ENCODE measurements at regions not wholly inside any gene's neighbourhood (a gene's known extent, or its start where the extent isn't known, plus 50 kb on each side); places are given as distances from the start of the nearest gene placed in this dataset.
"Not testable (repeated sequence)": the region's sequence is repeated elsewhere in the genome, so short reads cannot be mapped to it uniquely, and the experiment has no call there.

DNA sequence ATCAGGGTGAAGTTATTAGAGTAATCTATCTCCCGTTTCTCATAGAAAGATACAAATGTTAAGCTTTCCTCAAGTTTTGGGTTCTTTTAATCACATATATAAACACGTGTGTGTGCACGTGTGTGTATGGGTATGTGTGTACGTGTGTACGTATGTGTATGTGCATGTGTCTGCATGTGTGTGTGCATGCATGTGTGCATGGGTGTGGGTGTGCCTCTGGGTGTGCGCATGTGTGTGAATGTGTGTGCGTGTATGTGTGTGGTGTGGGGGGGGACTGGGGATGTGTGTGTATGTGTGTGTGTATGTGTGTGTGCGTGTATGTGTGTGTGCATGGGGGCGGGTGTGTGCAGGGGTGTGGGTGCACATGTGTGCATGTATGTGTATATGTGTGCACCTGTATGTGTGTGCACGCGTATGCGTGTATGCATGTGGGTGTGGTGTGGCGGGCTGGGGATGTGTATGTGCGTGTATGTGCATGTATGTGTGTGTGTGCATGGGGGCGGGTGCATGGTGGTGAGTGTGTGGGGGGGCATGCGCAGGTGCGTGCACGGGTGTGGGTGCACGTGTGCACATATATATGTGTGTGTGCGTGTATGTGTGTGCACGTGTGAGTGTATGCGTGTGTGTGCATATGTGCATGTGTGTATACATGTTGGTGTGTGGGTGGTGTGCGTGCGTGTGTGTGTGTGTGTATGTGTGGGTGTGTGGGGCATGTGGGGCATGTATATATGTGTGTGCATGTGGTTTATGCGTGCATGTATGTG is 304.0 kb downstream of the MBD2 start:
- DNase-seq: no peak

DNA sequence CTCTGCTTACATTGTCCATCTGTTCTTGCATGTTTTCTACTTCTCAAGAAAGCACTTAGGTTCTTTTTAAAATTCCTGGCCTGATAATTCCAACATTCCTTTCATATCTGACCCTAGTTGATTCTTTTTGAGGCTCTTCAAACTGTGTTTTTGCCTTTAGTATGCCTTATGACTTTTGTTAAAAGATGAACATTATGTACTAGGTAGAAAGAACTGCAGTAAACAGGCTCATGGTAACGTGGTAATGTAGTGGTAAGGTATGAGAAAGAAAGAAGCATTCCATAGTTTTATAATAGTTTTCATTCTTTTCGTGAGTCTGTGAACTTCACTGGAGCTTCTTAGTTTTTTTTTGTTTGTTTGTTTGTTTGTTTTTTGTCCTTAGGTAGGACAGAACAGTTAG is 306.4 kb downstream of the MBD2 start:
- no peak for DNase-seq

DNA sequence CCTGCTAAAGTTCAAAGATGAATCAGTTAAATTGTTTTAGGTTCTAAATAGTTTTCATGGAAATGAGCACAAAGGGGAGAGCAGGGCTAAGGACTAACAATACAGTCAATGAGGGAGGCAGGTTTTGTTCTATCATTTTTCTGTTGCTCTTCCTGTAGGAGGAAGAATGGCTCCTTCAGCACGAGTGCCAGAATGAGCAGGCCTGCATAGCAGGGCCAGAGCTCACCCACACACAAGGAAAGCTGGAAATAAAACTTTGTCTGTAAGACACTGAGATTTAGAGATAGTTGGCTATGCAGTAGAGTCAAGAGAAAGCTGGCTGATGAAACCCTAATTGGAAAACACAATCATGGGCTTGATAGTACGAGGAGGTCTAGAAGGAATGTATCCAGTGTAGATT is 313.3 kb downstream of the MBD2 start:
- no peak for DNase-seq

DNA sequence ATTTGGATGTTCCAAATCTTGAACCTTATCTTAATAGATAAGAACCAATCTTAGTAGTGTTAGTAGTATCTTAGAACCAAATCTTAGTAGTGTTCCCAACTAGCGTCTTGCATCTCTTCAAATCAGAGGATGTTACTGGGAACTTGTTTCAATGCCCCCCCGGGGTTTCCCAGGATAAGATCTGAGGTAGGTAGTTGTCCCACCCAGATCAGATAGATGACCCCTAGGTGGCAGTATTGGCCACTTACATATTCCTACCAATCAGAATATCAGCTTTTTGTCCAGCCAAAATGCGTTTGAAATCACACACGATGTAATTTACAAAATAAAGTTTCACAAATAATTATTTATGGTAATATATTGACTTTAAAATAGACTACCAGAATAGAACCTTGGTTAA is 314.8 kb downstream of the MBD2 start:
- no peak for DNase-seq

DNA sequence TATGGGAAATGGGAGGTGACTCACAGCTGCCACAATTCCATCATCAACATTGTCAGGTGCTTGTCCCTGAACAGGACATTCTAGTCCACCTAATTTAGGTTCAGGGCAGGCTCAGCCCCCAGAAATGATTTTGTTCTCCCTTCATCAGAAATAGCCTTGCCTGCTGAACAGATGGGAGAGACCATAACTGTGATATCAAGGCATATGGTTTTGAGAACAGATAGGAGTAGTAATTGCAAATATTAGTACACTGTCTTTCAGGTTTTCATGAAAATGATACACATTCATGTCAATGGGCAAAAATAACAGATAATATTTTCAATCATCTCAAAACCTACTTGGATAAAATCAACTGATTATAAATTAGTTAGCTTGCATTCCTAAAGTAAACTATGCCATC is 316.5 kb downstream of the MBD2 start:
- no peak for DNase-seq

DNA sequence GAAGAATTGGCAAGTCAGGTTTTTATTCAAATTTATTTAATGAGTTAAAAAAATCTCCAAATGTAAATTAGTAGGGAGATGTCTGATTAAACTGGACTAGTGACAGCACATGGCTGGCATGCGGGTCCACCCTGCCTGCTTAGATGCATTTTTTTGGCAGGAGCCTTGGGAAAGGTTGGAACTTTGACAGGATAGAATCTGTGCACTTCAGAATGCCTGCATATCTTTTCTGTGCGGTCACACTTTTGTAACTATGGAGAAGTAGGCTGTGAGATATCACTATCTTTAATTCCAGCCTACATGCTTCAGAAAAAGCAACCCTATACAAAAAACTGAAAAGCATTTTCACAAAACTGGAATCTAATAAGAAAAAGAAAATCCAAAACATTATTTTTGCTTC is 317.8 kb downstream of the MBD2 start:
- no peak for DNase-seq

DNA sequence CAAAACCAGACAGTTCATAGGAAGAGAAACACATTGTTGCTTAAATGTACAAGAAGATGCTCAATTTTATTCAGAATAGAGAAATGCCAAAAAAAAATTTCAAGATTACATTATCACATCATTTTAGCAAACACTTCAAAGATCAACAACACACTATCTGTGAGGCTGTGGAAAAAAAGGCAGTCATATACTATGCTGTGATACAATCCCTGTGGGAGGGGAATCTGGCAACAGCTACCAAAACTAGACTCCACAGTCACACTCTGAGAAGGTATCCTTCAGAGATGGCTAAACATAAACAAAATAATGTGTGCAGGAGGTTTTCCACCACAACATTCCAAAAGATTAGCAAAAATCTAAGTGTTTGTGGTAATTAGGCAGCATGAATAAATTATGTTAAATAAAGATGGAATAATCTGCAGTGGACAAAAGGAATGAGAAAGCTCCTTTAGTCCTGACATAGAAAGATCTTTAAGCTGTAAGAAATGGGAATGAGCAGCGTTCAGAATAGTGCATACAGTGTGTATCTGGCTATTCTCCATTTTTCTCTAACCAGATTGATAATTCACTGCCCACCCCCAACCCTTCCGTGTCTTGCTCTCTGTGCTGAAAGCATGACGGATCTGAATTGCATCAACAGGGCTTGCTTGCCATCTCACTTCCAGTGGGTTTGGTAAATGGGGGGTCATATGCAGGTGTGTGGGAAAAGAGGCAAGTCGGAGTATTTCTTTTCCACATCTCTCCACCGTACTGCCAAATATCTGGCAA is 329.6 kb downstream of the MBD2 start:
- no peak for DNase-seq

DNA sequence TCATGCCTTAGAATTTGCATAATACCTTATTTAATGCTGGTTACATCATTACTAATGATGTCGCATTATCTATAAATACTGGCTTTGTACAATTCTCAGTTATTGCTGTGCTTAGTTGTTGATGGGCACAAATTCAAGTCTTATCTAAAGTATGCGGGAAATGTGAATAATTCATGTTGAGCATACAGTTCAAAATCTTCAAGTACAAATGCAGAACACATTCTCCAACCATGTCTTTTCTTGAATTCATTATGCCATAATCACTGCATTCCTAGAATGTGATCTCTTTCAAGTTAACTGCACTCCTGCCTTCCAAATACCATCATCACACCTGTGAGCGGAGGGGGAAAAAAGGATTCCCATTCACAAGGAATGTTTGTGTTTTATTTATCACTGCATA is 337.0 kb downstream of the MBD2 start:
- DNase-seq: no peak

DNA sequence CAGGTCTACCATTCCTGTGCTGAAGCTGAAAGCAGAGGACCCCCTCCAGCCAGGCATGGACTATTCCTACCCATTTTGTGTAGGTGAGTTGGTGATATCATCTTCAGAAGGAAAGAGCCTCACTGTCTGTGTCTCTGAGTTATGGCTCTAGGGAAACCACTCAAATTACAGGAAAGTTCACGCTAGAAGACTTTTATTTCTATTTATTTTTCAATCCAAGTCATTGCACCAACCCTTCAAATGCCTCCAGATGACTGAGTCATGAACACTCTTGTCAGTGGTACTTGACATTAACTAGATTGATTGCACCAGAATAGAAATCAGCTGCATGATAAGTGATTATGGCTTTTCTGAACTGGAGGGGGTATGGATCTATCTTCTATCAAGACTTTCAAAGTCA is 338.4 kb downstream of the MBD2 start:
- DNase-seq: no peak

DNA sequence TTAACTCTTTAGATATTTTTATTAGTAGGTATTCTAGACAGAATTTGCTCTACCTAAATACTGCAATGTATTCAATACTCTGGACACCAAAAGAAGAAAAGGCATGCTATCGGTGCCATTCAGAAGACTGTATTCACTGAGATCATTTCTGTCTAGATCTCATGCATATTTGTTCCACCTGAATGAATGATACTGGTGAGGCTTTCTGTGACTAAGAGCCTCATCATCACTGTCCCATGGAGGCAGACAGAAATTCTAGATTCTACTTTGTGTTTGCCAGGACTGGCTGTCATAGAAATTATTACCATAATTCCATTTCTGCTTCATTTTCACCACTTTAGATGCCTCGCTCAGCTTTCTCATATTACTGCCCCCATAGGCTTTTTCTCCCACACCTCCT is 340.7 kb downstream of the MBD2 start:
- no peak for DNase-seq

DNA sequence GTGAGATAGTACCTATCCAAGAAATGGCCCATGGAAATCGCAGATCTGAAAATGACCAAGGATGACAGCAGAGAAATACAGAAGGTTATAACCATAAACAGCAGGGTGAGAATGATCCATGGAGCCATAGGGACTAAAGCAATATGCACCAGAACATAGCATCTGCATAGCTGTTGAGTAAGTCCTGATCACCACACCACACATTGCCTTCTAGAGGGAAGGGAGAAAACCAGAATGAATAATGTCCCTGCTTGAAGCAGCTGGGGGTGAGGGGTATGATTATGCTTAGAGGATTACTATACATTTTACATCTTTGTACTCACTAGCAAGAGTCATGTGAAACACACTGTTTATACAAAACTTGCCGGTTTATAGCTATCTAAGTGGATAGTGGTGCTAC is 350.4 kb downstream of the MBD2 start:
- DNase-seq: no peak

DNA sequence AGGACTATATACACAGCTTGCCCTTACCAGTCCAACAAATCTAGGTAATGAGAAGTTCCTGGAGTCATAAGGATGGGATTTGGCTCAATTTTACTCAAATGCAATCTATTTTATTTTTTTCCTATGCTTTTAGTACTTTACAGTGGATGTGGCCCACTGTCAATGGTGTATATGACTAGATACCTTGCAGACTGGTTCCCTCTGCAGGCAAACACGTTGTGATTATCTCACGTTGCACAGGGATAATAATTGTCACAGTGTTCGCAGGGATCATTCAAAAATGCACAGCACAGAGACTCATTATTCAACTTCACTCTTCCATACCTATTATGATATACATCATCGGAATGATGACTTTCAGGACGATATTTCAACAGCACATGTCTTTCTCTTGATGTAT is 359.7 kb downstream of the MBD2 start:
- DNase-seq: no peak

DNA sequence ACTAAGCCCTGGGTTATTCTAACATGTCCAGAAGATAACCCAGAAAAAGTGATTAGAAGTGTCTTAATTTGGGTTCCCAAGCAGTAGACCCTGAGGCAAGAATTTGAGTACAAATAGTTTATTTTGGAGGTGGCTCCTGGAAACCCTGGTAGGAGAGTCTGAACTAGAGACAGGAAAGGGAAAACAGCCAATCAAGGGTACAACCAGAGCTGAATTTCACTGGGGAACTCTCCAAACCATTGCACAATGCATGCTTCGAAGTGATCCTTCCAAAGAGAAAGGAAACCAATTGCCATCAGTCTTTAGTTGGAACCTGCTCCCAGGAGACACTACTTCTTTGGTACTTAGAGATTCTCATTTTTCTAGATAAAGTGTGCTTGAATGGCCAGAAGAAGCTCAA is 361.5 kb downstream of the MBD2 start:
- no peak for DNase-seq

DNA sequence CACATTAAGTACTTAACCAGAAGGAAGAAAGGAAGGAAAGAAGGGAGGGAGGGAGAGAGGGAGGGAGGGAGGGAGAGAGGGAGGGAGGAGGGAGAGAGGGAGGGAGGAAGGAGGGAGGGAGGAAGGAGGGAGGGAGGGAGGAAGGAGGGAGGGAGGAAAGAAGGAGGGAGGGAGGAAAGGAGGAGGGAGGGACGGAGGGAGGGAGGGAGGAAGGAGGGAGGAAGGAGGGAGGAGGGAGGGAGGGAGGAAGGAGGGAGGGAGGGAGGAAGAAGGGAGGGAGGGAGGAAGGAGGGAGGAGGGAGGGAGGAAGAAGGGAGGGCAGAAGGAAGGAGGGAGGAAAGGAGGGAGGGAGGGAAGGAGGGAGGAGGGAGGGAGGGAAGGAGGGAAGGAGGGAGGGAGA is 363.3 kb downstream of the MBD2 start:
- no peak for DNase-seq

DNA sequence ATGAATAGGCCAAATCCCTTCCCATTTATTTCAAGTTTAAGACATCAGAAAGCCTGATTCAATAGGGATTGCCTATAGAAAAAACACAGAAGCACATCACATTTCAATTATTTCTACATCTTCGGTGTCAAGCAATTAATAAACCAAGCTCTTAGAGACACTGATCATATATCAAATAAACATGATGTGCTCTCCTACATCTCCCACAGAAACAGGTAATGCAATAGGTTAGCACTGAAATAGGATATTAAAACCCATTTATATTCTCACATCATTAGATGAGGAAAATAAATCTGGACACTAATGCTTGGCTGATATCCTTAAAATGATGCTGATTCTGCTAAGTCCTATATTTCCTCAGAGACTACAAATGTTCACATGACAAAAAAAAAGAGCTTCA is 364.7 kb downstream of the MBD2 start:
- no peak for DNase-seq

DNA sequence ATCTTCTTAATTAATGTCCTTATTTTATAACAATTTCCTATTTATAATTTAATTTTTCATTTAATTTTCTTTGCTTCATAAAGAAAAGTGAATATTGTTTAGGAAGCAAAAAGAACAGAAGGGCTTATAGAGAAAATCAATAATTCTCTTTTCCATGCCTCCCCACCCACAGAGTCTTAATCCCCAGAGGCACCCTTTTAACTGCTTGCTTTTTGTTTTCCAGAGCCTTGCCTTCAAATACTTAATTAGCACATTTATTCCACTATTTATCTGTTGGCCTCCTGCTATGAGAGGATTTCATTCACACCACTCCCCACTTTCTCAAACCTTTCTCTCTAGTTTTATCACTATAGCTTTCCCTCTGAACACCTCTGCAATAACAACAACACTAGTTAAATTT is 373.6 kb downstream of the MBD2 start:
- DNase-seq: no peak

DNA sequence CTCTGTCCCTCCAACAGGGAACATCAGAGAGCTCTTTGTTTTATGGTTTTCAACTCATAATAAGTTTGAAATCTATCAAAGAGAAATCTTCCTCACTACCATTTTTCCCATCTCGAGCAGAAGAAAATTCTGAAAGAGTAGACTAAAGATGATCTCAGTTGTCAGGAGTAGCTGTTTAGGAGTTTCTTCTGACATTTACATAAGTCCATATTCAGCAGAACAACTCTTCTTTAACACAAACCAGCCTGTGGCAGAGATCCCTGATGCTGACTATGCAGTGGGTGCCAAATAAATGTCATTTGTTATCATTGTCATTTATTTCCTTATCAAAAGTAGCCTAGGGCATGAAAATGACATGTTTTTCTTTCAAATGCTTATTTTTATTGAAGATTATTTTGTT is 380.7 kb downstream of the MBD2 start:
- no peak for DNase-seq

DNA sequence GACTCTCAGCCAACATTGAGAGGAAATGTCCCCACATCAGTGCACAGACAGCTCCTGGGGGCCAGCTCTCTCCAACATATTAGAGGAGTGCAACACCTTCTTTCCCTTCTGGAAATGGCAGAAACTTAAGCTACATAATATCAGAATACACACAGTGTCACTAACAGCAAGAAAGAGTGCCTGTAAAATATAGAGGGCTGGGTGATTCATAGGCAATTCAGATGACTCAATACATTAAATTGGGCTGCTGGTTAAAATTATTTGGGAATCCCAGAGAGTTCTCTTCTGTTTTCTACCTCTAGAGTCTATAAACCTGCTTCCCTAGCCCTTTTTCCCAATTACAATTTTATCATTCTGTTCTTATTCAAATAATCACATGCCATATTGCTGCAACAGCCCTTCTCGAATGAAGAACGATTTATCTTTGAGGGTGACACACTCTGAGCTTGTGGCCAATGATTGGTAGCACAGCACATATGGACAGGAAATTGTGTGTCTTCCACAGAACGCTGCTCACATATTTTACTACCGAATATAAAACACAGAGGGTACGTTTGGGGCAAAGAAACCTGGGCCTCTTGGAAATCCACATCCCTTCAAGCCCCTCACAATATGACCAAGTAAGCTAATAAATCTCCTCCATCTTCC is 381.2 kb downstream of the MBD2 start:
- no peak for DNase-seq

DNA sequence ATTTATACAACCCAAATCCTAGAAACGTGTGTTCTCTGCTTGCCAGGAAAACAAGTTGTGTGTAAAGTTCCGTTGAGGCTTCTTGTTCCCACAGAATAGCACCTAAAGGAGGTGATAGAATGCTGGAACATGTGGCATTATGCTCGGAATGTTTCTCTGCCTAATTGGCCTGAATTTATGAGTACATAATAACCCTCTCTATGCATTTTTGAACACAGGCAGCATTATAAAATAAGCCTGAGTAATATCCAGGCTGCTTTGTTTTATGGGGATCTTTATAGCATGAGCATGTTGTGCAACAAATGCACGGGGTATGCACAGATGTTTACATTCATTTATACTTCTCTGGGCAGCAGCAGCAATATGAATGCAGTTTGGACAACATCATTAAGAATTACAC is 385.7 kb downstream of the MBD2 start:
- DNase-seq: no peak

DNA sequence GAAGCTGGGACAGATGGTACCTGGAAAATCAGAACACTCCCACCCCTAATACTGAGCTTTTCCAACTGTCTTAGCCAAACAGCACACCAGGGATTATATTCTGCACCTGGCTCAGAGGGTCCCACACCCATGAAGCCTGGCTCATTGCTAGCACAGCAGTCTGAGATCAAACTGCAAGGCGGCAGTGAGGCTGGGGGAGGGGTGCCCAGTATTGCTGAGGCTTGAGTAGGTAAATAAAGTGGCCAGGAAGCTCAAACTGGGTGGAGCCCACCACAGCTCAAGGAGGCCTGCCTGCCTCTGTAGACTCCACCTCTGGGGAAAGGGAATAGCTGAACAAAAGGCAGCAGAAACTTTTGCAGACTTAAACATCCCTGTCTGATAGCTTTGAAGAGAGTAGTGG is 403.3 kb downstream of the MBD2 start:
- not testable (repeated sequence) for DNase-seq

DNA sequence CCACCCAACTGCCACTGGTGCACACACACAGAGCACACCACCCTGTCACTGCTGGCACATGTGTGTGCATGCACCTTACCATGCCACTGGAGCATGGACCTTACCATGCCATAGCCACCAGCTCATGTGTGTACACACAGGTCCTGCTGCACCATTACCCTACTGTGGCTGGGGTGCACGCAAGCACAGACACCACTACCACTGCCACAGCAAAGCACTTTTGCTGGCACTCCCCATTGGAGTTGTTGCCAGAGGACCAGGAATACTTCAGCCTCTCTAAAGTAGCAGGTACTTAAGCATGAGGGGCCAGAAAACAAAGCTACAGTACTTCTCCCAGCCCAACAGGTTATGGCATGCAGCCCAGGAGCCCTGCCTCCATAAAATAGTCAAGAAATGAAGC is 404.8 kb downstream of the MBD2 start:
- DNase-seq: no peak

DNA sequence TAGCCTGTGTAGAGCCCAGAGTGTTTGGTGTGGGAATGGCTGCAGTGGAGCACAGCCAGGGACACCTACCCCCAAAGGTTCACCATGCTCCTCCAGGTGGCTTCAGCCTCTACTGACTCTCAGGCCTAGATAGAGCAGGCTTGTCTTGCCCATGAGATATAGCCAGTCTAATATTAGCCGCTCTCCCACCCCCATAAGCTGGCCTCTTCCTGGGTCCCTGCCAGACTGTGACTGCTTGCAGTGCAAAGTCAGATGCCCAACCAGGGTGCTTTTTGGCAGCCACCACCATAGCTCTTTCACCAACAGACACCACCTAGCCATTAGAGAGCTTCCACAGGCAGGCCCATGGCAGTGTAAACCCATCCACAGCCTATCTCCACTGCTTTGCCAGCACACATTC is 405.3 kb downstream of the MBD2 start:
- no peak for DNase-seq

DNA sequence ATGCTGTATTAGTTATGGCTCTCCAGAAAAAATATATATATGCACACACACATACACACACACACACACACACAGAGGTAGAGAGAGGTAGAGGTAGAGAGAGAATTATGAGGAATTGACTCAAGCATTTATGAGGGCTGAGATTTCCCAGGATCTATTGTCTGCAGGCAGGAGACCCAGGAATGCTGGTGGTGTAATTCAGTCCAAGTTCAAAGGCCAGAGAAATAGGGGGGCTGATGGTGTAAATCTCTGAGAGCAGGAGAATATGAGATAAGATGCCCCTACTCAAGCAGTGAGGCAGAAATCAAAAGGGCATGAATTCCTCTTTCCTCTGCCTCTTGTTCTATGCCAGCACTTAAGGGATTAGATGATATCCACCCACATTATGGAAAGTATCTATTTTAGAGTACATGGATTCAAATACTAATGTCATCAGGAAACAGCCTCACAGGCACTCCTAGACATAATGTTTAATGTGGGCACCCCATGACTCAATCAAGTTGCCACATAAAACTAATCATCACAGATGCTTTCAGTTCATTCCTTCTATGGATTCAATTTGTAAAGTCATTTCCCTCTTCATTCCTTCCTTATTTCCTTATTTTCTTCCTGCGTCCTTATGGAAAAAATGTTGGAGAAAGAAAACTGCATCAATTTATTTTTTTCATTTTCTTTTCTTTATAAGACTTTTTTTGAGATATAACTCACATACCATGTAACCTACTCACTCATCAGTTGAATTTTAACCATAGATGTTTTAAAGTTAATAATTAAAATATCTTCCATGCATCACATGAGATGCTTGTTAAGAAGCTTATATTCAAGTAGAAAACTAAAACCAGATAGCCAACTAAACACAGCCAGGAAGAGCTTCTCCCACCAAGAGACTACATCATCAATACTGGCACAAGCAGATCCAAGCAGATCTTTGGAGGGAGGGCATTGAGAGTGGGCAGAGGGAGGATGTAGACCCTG is 406.2 kb downstream of the MBD2 start:
- no peak for DNase-seq

All from activated CD4-positive, alpha-beta T cell treated with anti-CD3 and anti-CD28 coated beads, Interleukin-2, amount 50 U/mL, for 1 hour (primary cell).